HG03520 (cell line): ENCODE measurements at regions not wholly inside any gene's neighbourhood (a gene's known extent, or its start where the extent isn't known, plus 50 kb on each side); places are given as distances from the start of the nearest gene placed in this dataset.

Source experiments
- ATAC-seq: cut with Tn5 transposase; IDR thresholded peaks from one replicate; pipeline ENCODE4 v1.9.1; 2021; ENCODE audit warnings: mild to moderate bottlenecking, moderate library complexity; ENCODE audit not compliant: unreplicated experiment

GRCh38 chr7:17638727-17639126 lies 301.6 kb downstream of the SNX13 start:
- ATAC-seq: no peak

- peak; percentile 48 for ATAC-seq
Observed at GRCh38 chr7:17640730-17641377, 299.4 kb downstream of the SNX13 start.

- no peak for ATAC-seq
Observed at GRCh38 chr7:17645500-17645899, 294.8 kb downstream of the SNX13 start.

- ATAC-seq: no peak
Observed at GRCh38 chr7:17646253-17646956, 293.9 kb downstream of the SNX13 start.

GRCh38 chr7:17651341-17651740 lies 289.0 kb downstream of the SNX13 start:
- ATAC-seq: no peak

- ATAC-seq: no peak
Observed at GRCh38 chr7:17651863-17652385, 288.4 kb downstream of the SNX13 start.

GRCh38 chr7:17654940-17655339 lies 285.4 kb downstream of the SNX13 start:
- no peak for ATAC-seq

- ATAC-seq: no peak
Observed at GRCh38 chr7:17659126-17659525, 281.2 kb downstream of the SNX13 start.

GRCh38 chr7:17660116-17660515 lies 280.2 kb downstream of the SNX13 start:
- ATAC-seq: no peak

- no peak for ATAC-seq
Observed at GRCh38 chr7:17661982-17662585, 278.2 kb downstream of the SNX13 start.

GRCh38 chr7:17663061-17663675 lies 277.1 kb downstream of the SNX13 start:
- no peak for ATAC-seq

- no peak for ATAC-seq
Observed at GRCh38 chr7:17665029-17665428, 275.3 kb downstream of the SNX13 start.

GRCh38 chr7:17668122-17668521 lies 272.2 kb downstream of the SNX13 start:
- ATAC-seq: no peak

GRCh38 chr7:17669204-17669603 lies 271.1 kb downstream of the SNX13 start:
- ATAC-seq: no peak

- ATAC-seq: no peak
Observed at GRCh38 chr7:17671956-17672355, 268.3 kb downstream of the SNX13 start.

- ATAC-seq: no peak
Observed at GRCh38 chr7:17672783-17673182, 267.5 kb downstream of the SNX13 start.

GRCh38 chr7:17674166-17674942 lies 265.9 kb downstream of the SNX13 start:
- no peak for ATAC-seq

GRCh38 chr7:17674943-17675608 lies 265.2 kb downstream of the SNX13 start:
- ATAC-seq: no peak

GRCh38 chr7:17677408-17677807 lies 262.9 kb downstream of the SNX13 start:
- ATAC-seq: no peak

- no peak for ATAC-seq
Observed at GRCh38 chr7:17678896-17679295, 261.4 kb downstream of the SNX13 start.
